Activated naive CD8-positive, alpha-beta T cell treated with anti-CD3 and anti-CD28 coated beads, Interleukin-2, amount 50 U/mL, for 24 hours (primary cell): ENCODE measurements at regions not wholly inside any gene's neighbourhood (a gene's known extent, or its start where the extent isn't known, plus 50 kb on each side); places are given as distances from the start of the nearest gene placed in this dataset.

Experiments used
- ATAC-seq: fragments of 150-1000 bp; cut with Tn5 transposase; one replicate; pipeline ENCODE4 v1.10.0; 2021
- DNase-seq: peaks from one replicate; pipeline ENCODE4 v3.0.0; 2021
- H3K27ac Mint-ChIP-seq: one replicate; pipeline ENCODE4 v1.8.0; 2021; ENCODE audit warnings: mild to moderate bottlenecking, mixed read lengths
- H3K27me3 Mint-ChIP-seq: one replicate; pipeline ENCODE4 v1.8.0; 2021; ENCODE audit warnings: mixed read lengths
- H3K36me3 Mint-ChIP-seq: one replicate; pipeline ENCODE4 v1.8.0; 2021; ENCODE audit warnings: low read depth, mixed read lengths
- H3K4me1 Mint-ChIP-seq: one replicate; pipeline ENCODE4 v1.8.0; 2021; ENCODE audit warnings: mixed read lengths
- H3K4me3 Mint-ChIP-seq: one replicate; pipeline ENCODE4 v1.8.0; 2021; ENCODE audit warnings: mild to moderate bottlenecking, moderate library complexity, mixed read lengths
- H3K9me3 Mint-ChIP-seq: one replicate; pipeline ENCODE4 v1.8.0; 2021; ENCODE audit warnings: mixed read lengths

GRCh38 chr5:10921160-10921559, 160.1 kb upstream of the DAP start:
- Mint-ChIP-seq H3K4me1 (no peaks in the 10 kb centered on the region), H3K9me3 (no peaks in the 10 kb centered on the region), H3K27me3 (peaks cover 20% of the 10 kb centered on the region), H3K4me3 (no peak overlapping the region), H3K27ac (no peak overlapping the region), H3K36me3 (peaks cover 1% of the 10 kb centered on the region)
- DNase-seq: no peak
- ATAC-seq: no peak

- peaks cover 1% of the 10 kb centered on the region for H3K36me3 Mint-ChIP-seq
- H3K4me3 Mint-ChIP-seq: no peak overlapping the region
- peaks cover 20% of the 10 kb centered on the region for H3K27me3 Mint-ChIP-seq
- ATAC-seq (no peak), DNase-seq (no peak)
- no peak overlapping the region for H3K27ac Mint-ChIP-seq
- H3K4me1 Mint-ChIP-seq: no peaks in the 10 kb centered on the region
- no peaks in the 10 kb centered on the region for H3K9me3 Mint-ChIP-seq
Observed at GRCh38 chr5:10920400-10920799, 159.4 kb upstream of the DAP start.

GRCh38 chr5:10914741-10915480, 153.9 kb upstream of the DAP start:
- no peak overlapping the region for H3K27ac Mint-ChIP-seq
- DNase-seq: no peak
- peaks cover 18% of the 10 kb centered on the region for H3K27me3 Mint-ChIP-seq
- no peaks in the 10 kb centered on the region for H3K4me1 Mint-ChIP-seq
- no peak overlapping the region for H3K4me3 Mint-ChIP-seq
- no peak for ATAC-seq
- H3K36me3 Mint-ChIP-seq: no peaks in the 10 kb centered on the region
- no peaks in the 10 kb centered on the region for H3K9me3 Mint-ChIP-seq

GRCh38 chr5:10913841-10914240, 152.8 kb upstream of the DAP start:
- Mint-ChIP-seq H3K27me3 (peaks cover 18% of the 10 kb centered on the region), H3K4me3 (no peak overlapping the region), H3K4me1 (no peaks in the 10 kb centered on the region), H3K9me3 (no peaks in the 10 kb centered on the region), H3K27ac (no peak overlapping the region), H3K36me3 (no peaks in the 10 kb centered on the region)
- ATAC-seq (peak; percentile 40), DNase-seq (no peak)

DNA sequence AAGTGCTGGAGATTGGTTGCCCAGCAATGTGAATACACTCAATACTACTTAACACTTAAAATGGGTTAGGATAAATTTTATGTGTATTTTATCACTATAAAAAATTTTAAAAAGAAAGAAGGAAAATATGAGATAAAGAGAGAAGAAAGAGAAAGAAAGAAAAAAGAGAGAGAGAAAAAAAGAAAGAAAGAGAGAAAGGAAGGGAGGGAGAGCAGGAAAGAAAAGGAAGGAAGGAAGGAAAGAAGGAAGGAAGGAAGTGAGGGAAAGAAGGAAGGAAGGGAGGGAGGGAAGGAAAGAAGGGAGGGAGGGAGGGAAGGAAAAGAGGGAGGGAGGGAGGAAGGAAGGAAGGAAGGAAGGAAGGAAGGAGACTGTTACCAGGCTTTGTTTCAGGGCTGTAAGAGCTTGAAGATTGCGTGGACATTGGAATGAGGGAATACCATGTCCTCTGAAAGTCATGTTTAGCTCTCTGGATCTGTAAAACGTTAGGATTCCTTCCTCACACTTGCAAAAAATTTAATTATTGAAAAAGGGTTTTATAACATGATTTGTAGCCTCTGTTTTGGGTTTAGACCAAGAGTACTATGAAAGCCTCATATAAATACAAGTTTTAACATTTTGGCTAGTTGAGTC, 152.3 kb upstream of the DAP start:
- no peaks in the 10 kb centered on the region for H3K36me3 Mint-ChIP-seq
- H3K27ac Mint-ChIP-seq: no peak overlapping the region
- ATAC-seq (no peak), DNase-seq (no peak)
- no peaks in the 10 kb centered on the region for H3K4me1 Mint-ChIP-seq
- no peaks in the 10 kb centered on the region for H3K9me3 Mint-ChIP-seq
- H3K27me3 Mint-ChIP-seq: peaks cover 16% of the 10 kb centered on the region
- no peak overlapping the region for H3K4me3 Mint-ChIP-seq

DNA sequence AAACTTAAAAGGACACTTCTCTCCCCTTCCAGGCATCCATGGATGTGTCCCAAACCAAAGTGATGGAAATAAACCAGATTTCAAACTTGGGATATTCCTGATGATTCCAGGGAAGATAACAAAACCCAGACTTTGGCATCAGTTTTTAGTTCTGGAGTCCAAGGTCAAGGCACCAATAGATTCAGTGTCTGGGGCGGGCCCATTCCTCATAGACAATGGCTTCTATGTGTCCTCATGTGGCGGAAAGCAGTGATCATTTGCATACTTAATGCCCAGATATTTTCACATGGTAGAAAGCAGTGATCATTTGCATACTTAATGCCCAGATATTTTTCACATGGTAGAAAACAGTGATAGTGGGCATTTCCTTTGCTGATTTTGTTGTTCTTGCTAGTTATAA, 151.4 kb upstream of the DAP start:
- Mint-ChIP-seq H3K27me3 (peaks cover 11% of the 10 kb centered on the region), H3K4me1 (no peaks in the 10 kb centered on the region), H3K36me3 (no peaks in the 10 kb centered on the region), H3K27ac (no peak overlapping the region), H3K4me3 (no peak overlapping the region), H3K9me3 (no peaks in the 10 kb centered on the region)
- DNase-seq (no peak), ATAC-seq (no peak)

DNA sequence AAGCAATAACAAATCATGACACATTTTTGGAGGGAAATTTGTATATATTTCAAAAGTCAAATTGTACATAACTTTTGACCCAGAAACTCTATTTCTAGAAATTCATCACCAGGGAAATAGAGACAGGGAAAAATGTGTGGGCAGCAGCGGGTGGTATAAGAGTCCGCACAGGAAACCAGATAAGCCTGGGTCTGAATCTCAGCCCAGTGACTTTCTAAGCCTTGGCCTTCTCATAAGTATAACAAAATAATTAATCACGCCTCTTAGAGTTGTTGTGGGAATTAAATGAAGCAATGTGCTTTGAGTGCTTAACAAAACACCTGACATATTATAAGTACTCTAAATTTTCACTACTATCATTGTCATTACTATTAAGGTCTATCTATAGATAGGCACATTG, 149.2 kb upstream of the DAP start:
- H3K9me3 Mint-ChIP-seq: no peaks in the 10 kb centered on the region
- H3K4me3 Mint-ChIP-seq: no peak overlapping the region
- ATAC-seq (no peak), DNase-seq (no peak)
- H3K36me3 Mint-ChIP-seq: no peaks in the 10 kb centered on the region
- peaks cover 8% of the 10 kb centered on the region for H3K27me3 Mint-ChIP-seq
- no peak overlapping the region for H3K27ac Mint-ChIP-seq
- no peaks in the 10 kb centered on the region for H3K4me1 Mint-ChIP-seq

GRCh38 chr5:10904862-10905432, 143.9 kb upstream of the DAP start:
- Mint-ChIP-seq H3K27me3 (peaks cover 8% of the 10 kb centered on the region), H3K27ac (no peak overlapping the region), H3K4me3 (no peak overlapping the region), H3K4me1 (no peaks in the 10 kb centered on the region), H3K36me3 (no peaks in the 10 kb centered on the region), H3K9me3 (no peaks in the 10 kb centered on the region)
- ATAC-seq: no peak
- no peak for DNase-seq

DNA sequence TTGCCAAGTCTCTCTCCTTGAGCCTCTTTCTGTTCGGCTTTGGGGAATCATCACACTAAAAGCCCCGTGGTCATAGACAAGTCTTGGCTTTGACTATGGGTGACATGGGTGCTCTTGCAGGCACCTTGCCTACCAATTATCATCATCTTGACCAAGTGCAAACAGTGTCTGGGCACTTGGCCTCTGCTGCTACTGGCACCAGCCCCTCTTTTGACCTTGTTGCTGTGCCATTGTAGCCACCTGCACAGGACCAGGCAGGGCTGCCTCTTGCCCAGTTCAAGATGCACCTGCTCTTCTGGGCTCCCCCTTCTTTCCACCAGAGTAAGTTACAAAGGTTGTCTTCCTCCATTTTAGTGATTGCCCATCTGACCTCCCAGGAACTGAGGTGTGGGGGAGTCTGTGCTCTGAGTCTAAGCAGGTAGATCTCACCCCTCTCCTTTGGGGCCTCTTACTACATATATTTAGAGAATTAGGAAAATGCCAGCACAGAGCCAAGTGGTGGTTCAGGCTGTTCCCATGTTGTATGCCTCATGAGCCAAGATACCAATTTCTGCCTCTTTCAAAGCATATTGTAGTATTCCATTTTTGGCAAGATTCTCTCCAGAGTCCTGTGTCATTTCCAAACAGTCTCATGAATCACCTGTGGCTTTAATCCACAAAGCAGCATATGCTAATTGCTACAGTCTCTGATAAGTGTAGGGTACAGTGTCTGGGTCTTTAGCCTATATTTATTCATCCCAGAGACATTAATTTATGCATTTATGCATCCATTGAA, 142.9 kb upstream of the DAP start:
- Mint-ChIP-seq H3K27me3 (peaks cover 10% of the 10 kb centered on the region), H3K4me3 (no peak overlapping the region), H3K4me1 (no peaks in the 10 kb centered on the region), H3K36me3 (no peaks in the 10 kb centered on the region), H3K27ac (no peak overlapping the region), H3K9me3 (no peaks in the 10 kb centered on the region)
- DNase-seq (no peak), ATAC-seq (no peak)

GRCh38 chr5:10902145-10902544, 141.1 kb upstream of the DAP start:
- Mint-ChIP-seq H3K9me3 (no peaks in the 10 kb centered on the region), H3K4me3 (no peak overlapping the region), H3K27me3 (peaks cover 12% of the 10 kb centered on the region), H3K27ac (no peak overlapping the region), H3K4me1 (no peaks in the 10 kb centered on the region), H3K36me3 (no peaks in the 10 kb centered on the region)
- ATAC-seq (no peak), DNase-seq (no peak)

DNA sequence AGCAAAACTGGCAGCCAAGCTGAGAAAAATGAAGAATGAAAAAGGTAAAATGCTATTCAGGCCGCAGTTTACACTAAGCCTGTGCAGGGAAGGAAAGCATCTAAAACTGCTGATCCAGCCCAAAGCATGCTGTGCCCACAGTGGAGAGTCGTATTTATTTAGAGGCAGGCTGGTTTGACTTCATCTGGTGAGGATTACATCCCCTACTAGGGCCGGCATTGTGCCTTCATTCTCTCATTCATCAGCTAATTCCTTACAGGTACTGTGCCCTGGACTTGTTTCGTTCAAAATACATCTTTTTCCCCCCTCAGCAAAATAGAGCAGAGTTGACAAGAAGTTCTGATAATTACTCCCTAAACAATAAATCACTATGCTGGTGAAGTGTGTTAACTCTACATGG, 137.5 kb upstream of the DAP start:
- no peaks in the 10 kb centered on the region for H3K36me3 Mint-ChIP-seq
- no peak overlapping the region for H3K4me3 Mint-ChIP-seq
- H3K9me3 Mint-ChIP-seq: no peaks in the 10 kb centered on the region

DNA sequence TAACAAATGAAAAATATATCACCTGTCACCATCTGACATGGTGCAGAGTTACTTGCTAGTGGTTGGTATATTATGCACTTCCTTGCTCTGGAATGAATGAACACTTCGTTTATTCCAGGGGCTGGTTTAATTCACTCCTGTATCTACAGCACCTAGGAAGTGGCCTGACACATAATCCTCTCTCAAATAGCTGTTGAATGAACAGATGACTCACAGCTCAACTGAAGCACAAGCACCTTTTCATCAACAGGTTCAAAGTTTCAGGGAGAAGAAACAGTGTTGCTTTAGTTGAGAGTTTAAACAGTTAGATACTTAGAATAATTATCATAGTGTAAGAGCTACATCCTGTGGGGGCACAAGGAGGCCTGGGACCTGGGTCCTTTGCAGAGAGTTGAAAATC, 135.0 kb upstream of the DAP start:
- no peaks in the 10 kb centered on the region for H3K9me3 Mint-ChIP-seq
- no peak overlapping the region for H3K27ac Mint-ChIP-seq
- H3K4me1 Mint-ChIP-seq: no peaks in the 10 kb centered on the region
- DNase-seq: no peak
- no peak overlapping the region for H3K4me3 Mint-ChIP-seq
- H3K27me3 Mint-ChIP-seq: peaks cover 5% of the 10 kb centered on the region
- no peak for ATAC-seq
- H3K36me3 Mint-ChIP-seq: no peaks in the 10 kb centered on the region

More for the DNA sequence above, 137.5 kb upstream of the DAP start:
- ATAC-seq: no peak
- H3K27ac Mint-ChIP-seq: no peak overlapping the region
- DNase-seq: no peak
- peaks cover 6% of the 10 kb centered on the region for H3K27me3 Mint-ChIP-seq
- H3K4me1 Mint-ChIP-seq: no peaks in the 10 kb centered on the region

- H3K4me1 Mint-ChIP-seq: no peaks in the 10 kb centered on the region
- no peaks in the 10 kb centered on the region for H3K36me3 Mint-ChIP-seq
- DNase-seq (no peak), ATAC-seq (no peak)
- no peak overlapping the region for H3K4me3 Mint-ChIP-seq
- H3K27ac Mint-ChIP-seq: no peak overlapping the region
- no peaks in the 10 kb centered on the region for H3K9me3 Mint-ChIP-seq
- H3K27me3 Mint-ChIP-seq: peaks cover 5% of the 10 kb centered on the region
Observed at GRCh38 chr5:10894445-10895054, 133.5 kb upstream of the DAP start.

GRCh38 chr5:10892911-10893215, 131.8 kb upstream of the DAP start:
- ATAC-seq: no peak

More at GRCh38 chr5:10892911-10893215, 131.8 kb upstream of the DAP start:
- Mint-ChIP-seq H3K4me1 (no peaks in the 10 kb centered on the region), H3K36me3 (no peaks in the 10 kb centered on the region), H3K9me3 (no peaks in the 10 kb centered on the region), H3K27me3 (peaks cover 4% of the 10 kb centered on the region), H3K4me3 (no peak overlapping the region), H3K27ac (no peak overlapping the region)
- DNase-seq: no peak
